ENCODE measurements at regions not wholly inside any gene's neighbourhood (a gene's known extent, or its start where the extent isn't known, plus 50 kb on each side); places are given as distances from the start of the nearest gene placed in this dataset.

GRCh38 chr21:16047904-16048303 lies 318.1 kb downstream of the USP25 start:
- TF ChIP-seq CTCF (conservative IDR thresholded peaks at IDR 0.05; ENCODE audit: low read depth, low read length) (no peak), EZH2 (IDR thresholded peaks at IDR 0.05; ENCODE audit: borderline replicate concordance, low read depth, low read length, poor library complexity, severe bottlenecking) (no peak)

Data from A673 (cell line).